Loucy (cell line): ENCODE measurements at regions not wholly inside any gene's neighbourhood (a gene's known extent, or its start where the extent isn't known, plus 50 kb on each side); places are given as distances from the start of the nearest gene placed in this dataset.

Source experiments
- H2AFZ ChIP-seq: fragments of 200-600 bp; sonication (generic); 2 replicates; pipeline ENCODE4 v1.6.0; 2016; ENCODE audit warnings: antibody characterized with exemption, mild to moderate bottlenecking, low read length, moderate library complexity
- H3F3A ChIP-seq: fragments of 200-600 bp; 2 replicates; pipeline ENCODE4 v1.6.0; 2016; ENCODE audit warnings: antibody characterized with exemption, low read depth, mild to moderate bottlenecking
- H3K27me3 ChIP-seq: fragments of 200-600 bp; sonication (generic); 2 replicates; pipeline ENCODE4 v1.6.1; 2014; ENCODE audit warnings: low read length, mild to moderate bottlenecking; ENCODE audit not compliant: insufficient read depth, poor library complexity, severe bottlenecking
- H3K36me3 ChIP-seq: fragments of 200-600 bp; sonication (generic); 2 replicates; pipeline ENCODE4 v1.6.1; 2016; ENCODE audit warnings: low read length; ENCODE audit not compliant: insufficient read depth
- H3K4me1 ChIP-seq: fragments of 200-600 bp; sonication (generic); 2 replicates; pipeline ENCODE4 v1.5.1; 2014; ENCODE audit warnings: low read length, mild to moderate bottlenecking; ENCODE audit not compliant: insufficient read depth, poor library complexity, severe bottlenecking
- H3K4me2 ChIP-seq: fragments of 200-600 bp; sonication (generic); 2 replicates; pipeline ENCODE4 v1.6.0; 2014; ENCODE audit warnings: antibody characterized with exemption, low read length, low read depth, mild to moderate bottlenecking; ENCODE audit not compliant: poor library complexity, severe bottlenecking
- H3K4me3 ChIP-seq: fragments of 200-600 bp; sonication (generic); 2 replicates; pipeline ENCODE4 v1.5.1; 2014; ENCODE audit warnings: low read length, mild to moderate bottlenecking, mixed read lengths; ENCODE audit not compliant: poor library complexity, severe bottlenecking
- H3K79me2 ChIP-seq: fragments of 200-600 bp; sonication (generic); 2 replicates; pipeline ENCODE4 v1.6.1; 2014; ENCODE audit warnings: low read length; ENCODE audit not compliant: insufficient read depth
- H3K9ac ChIP-seq: fragments of 200-600 bp; sonication (generic); 2 replicates; pipeline ENCODE4 v1.6.0; 2014; ENCODE audit warnings: mild to moderate bottlenecking, low read depth, low read length, moderate library complexity; ENCODE audit not compliant: poor library complexity, severe bottlenecking
- H3K9me2 ChIP-seq: fragments of 200-600 bp; sonication (generic); replicated peaks from 2 replicates; pipeline ENCODE4 v1.6.1; 2016; ENCODE audit warnings: low read depth, low read length, mixed read lengths
- H3K9me3 ChIP-seq: fragments of 200-600 bp; sonication (generic); 2 replicates; pipeline ENCODE4 v1.6.1; 2014; ENCODE audit warnings: mild to moderate bottlenecking, antibody characterized with exemption, low read length, low read depth; ENCODE audit not compliant: insufficient read depth
- H4K20me1 ChIP-seq: fragments of 200-600 bp; sonication (generic); 2 replicates; pipeline ENCODE4 v1.6.0; 2014; ENCODE audit warnings: antibody characterized with exemption, low read length, mild to moderate bottlenecking; ENCODE audit not compliant: insufficient read depth, poor library complexity, severe bottlenecking
- CTCF ChIP-seq: fragments of 200-600 bp; sonication (generic); conservative IDR thresholded peaks from 2 replicates; pipeline ENCODE4 v1.5.1; 2014; ENCODE audit warnings: mild to moderate bottlenecking, antibody characterized with exemption, low read length
- EZH2phosphoT487 ChIP-seq: fragments of 200-600 bp; IDR thresholded peaks from 2 replicates; pipeline ENCODE4 v1.6.1; 2018; ENCODE audit warnings: antibody characterized with exemption, mild to moderate bottlenecking, moderate library complexity, borderline replicate concordance

- TF ChIP-seq EZH2phosphoT487, result no peak
- no peak for TF ChIP-seq CTCF
- Histone ChIP-seq H3K4me2 (no peak overlapping the region), H3F3A (no peaks in the 10 kb centered on the region), H3K4me1 (no peaks in the 10 kb centered on the region), H3K4me3 (no peak overlapping the region), H3K9ac (no peak overlapping the region), H4K20me1 (no peaks in the 10 kb centered on the region), H3K36me3 (no peaks in the 10 kb centered on the region), H3K79me2 (no peaks in the 10 kb centered on the region), H2AFZ (no peak overlapping the region), H3K9me3 (no peaks in the 10 kb centered on the region), H3K27me3 (peaks cover 4% of the 10 kb centered on the region), H3K9me2 (no peaks in the 10 kb centered on the region)
These were observed 356.5 kb upstream of the ATP2B1 start for GRCh38 chr12:90064852-90065801.

- no peak for TF ChIP-seq EZH2phosphoT487
- no peak for TF ChIP-seq CTCF
- no peaks in the 10 kb centered on the region for H3K9me2 ChIP-seq
These were observed 354.2 kb upstream of the ATP2B1 start for GRCh38 chr12:90062799-90063198.

GRCh38 chr12:90061809-90062208, 353.2 kb upstream of the ATP2B1 start:
- H3K4me1 ChIP-seq, result no peaks in the 10 kb centered on the region
- H3K79me2 ChIP-seq, result no peaks in the 10 kb centered on the region
- no peak overlapping the region for H3K4me3 ChIP-seq
- no peaks in the 10 kb centered on the region for H3K9me2 ChIP-seq
- H3K36me3 ChIP-seq, result no peaks in the 10 kb centered on the region
- H3F3A ChIP-seq, result no peaks in the 10 kb centered on the region
- H4K20me1 ChIP-seq, result no peaks in the 10 kb centered on the region
- H3K4me2 ChIP-seq, result no peak overlapping the region
- no peak overlapping the region for H3K9ac ChIP-seq
- TF ChIP-seq EZH2phosphoT487 (no peak), CTCF (no peak)
- no peak overlapping the region for H2AFZ ChIP-seq
- H3K27me3 ChIP-seq, result peaks cover 4% of the 10 kb centered on the region
- no peaks in the 10 kb centered on the region for H3K9me3 ChIP-seq

More at GRCh38 chr12:90062799-90063198, 354.2 kb upstream of the ATP2B1 start:
- Histone ChIP-seq H3K4me3 (no peak overlapping the region), H3K27me3 (peaks cover 4% of the 10 kb centered on the region), H3K4me2 (no peak overlapping the region), H3K4me1 (no peaks in the 10 kb centered on the region), H3K36me3 (no peaks in the 10 kb centered on the region), H4K20me1 (no peaks in the 10 kb centered on the region), H3K9me3 (no peaks in the 10 kb centered on the region), H3F3A (no peaks in the 10 kb centered on the region), H2AFZ (no peak overlapping the region), H3K79me2 (no peaks in the 10 kb centered on the region), H3K9ac (no peak overlapping the region)
